Kidney (tissue), 13 donors: ENCODE measurements at regions not wholly inside any gene's neighbourhood (a gene's known extent, or its start where the extent isn't known, plus 50 kb on each side); places are given as distances from the start of the nearest gene placed in this dataset.

Source experiments
- DNase-seq, 5 donors: peaks; one replicate each; pipeline ENCODE4 v3.0.0-alpha.2; 2013 to 2020
- FAIRE-seq: peaks from 2 replicates; lab custom pipeline; 2012; peaks lifted over from hg19 to GRCh38; lab: Jason Lieb, UNC
- H3K27ac ChIP-seq, 2 donors: one replicate each; pipeline ENCODE4 v1.7.0; 2013; ENCODE audit warnings: low read depth in 2 of 2, low read length in 2 of 2, inconsistent platforms in 1 of 2
- H3K27me3 ChIP-seq: one replicate; pipeline ENCODE4 v1.7.1; 2013; ENCODE audit warnings: low read length, inconsistent platforms; ENCODE audit not compliant: control insufficient read depth, insufficient read depth
- H3K36me3 ChIP-seq, 3 donors: one replicate each; pipeline versions ENCODE4 v1.7.0 to v1.7.1; 2013; ENCODE audit warnings: low read length in 3 of 3, control low read depth in 1 of 3, inconsistent platforms in 1 of 3; ENCODE audit not compliant: insufficient read depth in 3 of 3, control insufficient read depth in 2 of 3
- H3K4me1 ChIP-seq, 3 donors: one replicate each; pipeline versions ENCODE4 v1.7.0 to v1.7.1; 2013; ENCODE audit warnings: low read length in 3 of 3, inconsistent platforms in 1 of 3, low read depth in 1 of 3; ENCODE audit not compliant: control insufficient read depth in 2 of 3, insufficient read depth in 2 of 3
- H3K4me3 ChIP-seq, 3 donors: one replicate each; pipeline versions ENCODE4 v1.7.0 to v1.8.1; 2013; ENCODE audit warnings: low read length in 3 of 3, control low read depth in 1 of 3, inconsistent platforms in 1 of 3
- H3K9ac ChIP-seq, 3 donors: one replicate each; pipeline versions ENCODE4 v1.7.0 to v1.7.1; 2013; ENCODE audit warnings: low read length in 3 of 3, control low read depth in 1 of 3, inconsistent platforms in 1 of 3
- H3K9me3 ChIP-seq, 3 donors: one replicate each; pipeline versions ENCODE4 v1.7.0 to v1.7.1; 2013; ENCODE audit warnings: low read length in 3 of 3, control low read depth in 1 of 3, inconsistent platforms in 1 of 3; ENCODE audit not compliant: control insufficient read depth in 2 of 3, insufficient read depth in 1 of 3
- intact Hi-C: fragments of 100-400 bp; cut with DNase I; formaldehyde crosslinking; loops from one replicate; pipeline ENCODE4 v1.11.1; 2022
- TF ChIP-seq, protein P1 (sequence below): IDR thresholded peaks from 3 replicates; pipeline ENCODE4 v1.5.1; 2012; ENCODE audit warnings: mild to moderate bottlenecking, moderate library complexity, borderline replicate concordance; ENCODE audit not compliant: insufficient read depth; ENCODE audit errors: extremely low read depth
- donor health status: control.
- donor health status: control.
- donor health status: control.
- donor health status: control.
- donor health status: control.
- donor health status: DM: yes; HTN: yes; CAD: no.
- donor health status: Normal renal cell carcinoma (clear cell type).

DNA sequence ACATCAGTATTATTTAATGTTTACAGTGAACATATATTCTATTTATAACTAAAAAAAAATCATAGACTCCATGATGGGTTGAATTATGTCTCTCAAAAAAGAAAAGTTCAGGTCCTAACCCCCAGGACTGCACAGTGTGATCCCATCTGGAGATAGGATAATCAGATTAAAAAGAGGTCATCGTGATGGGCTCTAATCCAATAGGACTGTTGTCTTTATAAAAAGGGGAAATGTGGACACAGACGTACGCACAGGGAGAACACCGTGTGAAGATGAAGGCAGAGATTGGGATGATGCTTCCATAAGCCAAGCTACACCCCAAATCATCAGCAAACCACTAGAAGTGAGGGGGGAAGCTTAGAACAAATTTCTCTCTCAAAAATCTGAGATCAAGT, 221.4 kb downstream of the SNX18 start:
- Histone ChIP-seq H3K27ac (no peak overlapping the region), H3K36me3 (no peaks in the 10 kb centered on the region), H3K4me3 (no peak overlapping the region), H3K9me3 (no peaks in the 10 kb centered on the region), H3K4me1 (peaks cover 0 to 5% (median 5%) of the 10 kb centered on the region in 3 donors), H3K9ac (no peak overlapping the region), H3K27me3 (no peaks in the 10 kb centered on the region)
- TF ChIP-seq, protein P1, sequence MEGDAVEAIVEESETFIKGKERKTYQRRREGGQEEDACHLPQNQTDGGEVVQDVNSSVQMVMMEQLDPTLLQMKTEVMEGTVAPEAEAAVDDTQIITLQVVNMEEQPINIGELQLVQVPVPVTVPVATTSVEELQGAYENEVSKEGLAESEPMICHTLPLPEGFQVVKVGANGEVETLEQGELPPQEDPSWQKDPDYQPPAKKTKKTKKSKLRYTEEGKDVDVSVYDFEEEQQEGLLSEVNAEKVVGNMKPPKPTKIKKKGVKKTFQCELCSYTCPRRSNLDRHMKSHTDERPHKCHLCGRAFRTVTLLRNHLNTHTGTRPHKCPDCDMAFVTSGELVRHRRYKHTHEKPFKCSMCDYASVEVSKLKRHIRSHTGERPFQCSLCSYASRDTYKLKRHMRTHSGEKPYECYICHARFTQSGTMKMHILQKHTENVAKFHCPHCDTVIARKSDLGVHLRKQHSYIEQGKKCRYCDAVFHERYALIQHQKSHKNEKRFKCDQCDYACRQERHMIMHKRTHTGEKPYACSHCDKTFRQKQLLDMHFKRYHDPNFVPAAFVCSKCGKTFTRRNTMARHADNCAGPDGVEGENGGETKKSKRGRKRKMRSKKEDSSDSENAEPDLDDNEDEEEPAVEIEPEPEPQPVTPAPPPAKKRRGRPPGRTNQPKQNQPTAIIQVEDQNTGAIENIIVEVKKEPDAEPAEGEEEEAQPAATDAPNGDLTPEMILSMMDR, result no peak
- intact Hi-C loops, result no loop called here
- DNase-seq (no peak), FAIRE-seq (no peak)

- no peak overlapping the region for H3K4me3 ChIP-seq
- H3K36me3 ChIP-seq, result no peaks in the 10 kb centered on the region
- FAIRE-seq, result no peak
- intact Hi-C loops, result no loop called here
- no peaks in the 10 kb centered on the region for H3K27me3 ChIP-seq
- peak in 1 of 5 donors; percentile 92 for DNase-seq
- H3K9me3 ChIP-seq, result no peaks in the 10 kb centered on the region
- H3K4me1 ChIP-seq, result peaks cover 0 to 5% (median 0%) of the 10 kb centered on the region in 3 donors
- no peak overlapping the region for H3K9ac ChIP-seq
- no peak overlapping the region for H3K27ac ChIP-seq
- TF ChIP-seq, protein P1, result no peak
Observed at GRCh38 chr5:54738118-54738972, 220.8 kb downstream of the SNX18 start.

GRCh38 chr5:54736003-54736797, 218.6 kb downstream of the SNX18 start:
- H3K9ac ChIP-seq, result no peak overlapping the region
- DNase-seq (no peak), FAIRE-seq (no peak)
- no peak overlapping the region for H3K27ac ChIP-seq
- no peaks in the 10 kb centered on the region for H3K27me3 ChIP-seq
- H3K4me1 ChIP-seq, result peaks cover 0 to 2% (median 0%) of the 10 kb centered on the region in 3 donors
- H3K9me3 ChIP-seq, result no peaks in the 10 kb centered on the region
- TF ChIP-seq, protein P1, result no peak
- H3K36me3 ChIP-seq, result no peaks in the 10 kb centered on the region
- H3K4me3 ChIP-seq, result no peak overlapping the region
- intact Hi-C loops, result no loop called here
